Ectodermal cell (in vitro differentiated cells): ENCODE measurements at regions not wholly inside any gene's neighbourhood (a gene's known extent, or its start where the extent isn't known, plus 50 kb on each side); places are given as distances from the start of the nearest gene placed in this dataset.
"Not testable (repeated sequence)": the region's sequence is repeated elsewhere in the genome, so short reads cannot be mapped to it uniquely, and the experiment has no call there.

Experiments used
- H3K27ac ChIP-seq: 2 replicates; pipeline ENCODE4 v1.7.0; 2013; ENCODE audit warnings: mild to moderate bottlenecking, low read depth, low read length; ENCODE audit not compliant: insufficient read depth, poor library complexity, severe bottlenecking
- H3K27me3 ChIP-seq: 2 replicates; pipeline ENCODE4 v1.7.0; 2013; ENCODE audit warnings: mild to moderate bottlenecking, low read length; ENCODE audit not compliant: insufficient read depth, control insufficient read depth, poor library complexity, severe bottlenecking
- H3K36me3 ChIP-seq: one replicate; pipeline ENCODE4 v1.7.0; 2013; ENCODE audit warnings: low read length; ENCODE audit not compliant: control insufficient read depth, insufficient read depth
- H3K4me1 ChIP-seq: one replicate; pipeline ENCODE4 v1.7.0; 2013; ENCODE audit warnings: low read length; ENCODE audit not compliant: control insufficient read depth, insufficient read depth
- H3K4me3 ChIP-seq: 2 replicates; pipeline ENCODE4 v1.7.0; 2013; ENCODE audit warnings: low read depth, low read length, control low read depth; ENCODE audit not compliant: insufficient read depth
- H3K9me3 ChIP-seq: 2 replicates; pipeline ENCODE4 v1.7.0; 2013; ENCODE audit warnings: mild to moderate bottlenecking, low read length, moderate library complexity; ENCODE audit not compliant: control insufficient read depth
- WGBS, 2 experiments: methylation state at CpG; one replicate each; pipeline ENCODE4 v1.1.7; 2013; ENCODE audit warnings: missing lambda C conversion rate in 2 of 2; 5-methylcytosine and 5-hydroxymethylcytosine counted together

DNA sequence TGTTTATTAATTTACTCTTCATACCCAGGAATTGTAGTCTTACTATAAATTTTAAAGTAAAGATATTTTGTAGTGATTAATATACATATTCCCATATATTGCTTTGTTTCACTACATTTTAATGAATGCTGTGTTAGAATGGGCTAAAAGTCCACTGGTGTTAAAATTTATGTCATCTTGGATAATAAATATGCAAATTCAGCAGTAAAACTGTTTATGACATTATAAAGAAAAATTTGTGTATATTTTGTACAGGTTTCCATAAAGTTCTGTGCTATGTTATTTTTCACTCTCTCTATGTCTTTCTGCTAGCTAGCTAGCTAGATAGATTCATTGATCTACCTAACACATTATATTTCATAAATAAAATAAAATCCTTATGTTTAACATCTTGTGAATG, 1071.2 kb downstream of the FAT4 start:
- H3K36me3 ChIP-seq: no peaks in the 10 kb centered on the region
- no peaks in the 10 kb centered on the region for H3K9me3 ChIP-seq
- no peaks in the 10 kb centered on the region for H3K4me1 ChIP-seq
- H3K27ac ChIP-seq: no peak overlapping the region
- no peak overlapping the region for H3K4me3 ChIP-seq
- no peaks in the 10 kb centered on the region for H3K27me3 ChIP-seq

DNA sequence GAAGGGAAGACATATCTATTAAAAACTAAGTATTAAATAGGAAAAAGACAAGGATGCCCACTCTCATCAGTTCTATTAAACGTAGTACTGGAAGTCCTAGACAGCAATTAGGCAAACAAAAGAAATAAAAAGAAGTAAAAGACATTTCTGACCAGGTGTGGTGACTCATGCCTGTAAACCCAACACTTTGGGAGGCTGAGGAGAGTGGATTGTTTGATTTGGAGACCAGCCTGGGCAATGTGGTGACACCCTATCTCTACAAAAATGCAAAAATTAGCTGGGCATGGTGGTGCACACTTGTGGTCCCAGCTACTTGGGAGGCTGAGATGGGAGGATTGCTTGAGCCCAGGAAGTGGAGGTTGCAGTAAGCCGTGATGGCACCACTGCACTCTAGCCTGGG, 1071.8 kb downstream of the FAT4 start:
- H3K27ac ChIP-seq: no peak overlapping the region
- no peaks in the 10 kb centered on the region for H3K9me3 ChIP-seq
- no peak overlapping the region for H3K4me3 ChIP-seq
- no peaks in the 10 kb centered on the region for H3K36me3 ChIP-seq
- H3K27me3 ChIP-seq: no peaks in the 10 kb centered on the region
- no peaks in the 10 kb centered on the region for H3K4me1 ChIP-seq
- WGBS, 2 experiments: 100% methylated on average over 2 of the region's 2 CpGs

DNA sequence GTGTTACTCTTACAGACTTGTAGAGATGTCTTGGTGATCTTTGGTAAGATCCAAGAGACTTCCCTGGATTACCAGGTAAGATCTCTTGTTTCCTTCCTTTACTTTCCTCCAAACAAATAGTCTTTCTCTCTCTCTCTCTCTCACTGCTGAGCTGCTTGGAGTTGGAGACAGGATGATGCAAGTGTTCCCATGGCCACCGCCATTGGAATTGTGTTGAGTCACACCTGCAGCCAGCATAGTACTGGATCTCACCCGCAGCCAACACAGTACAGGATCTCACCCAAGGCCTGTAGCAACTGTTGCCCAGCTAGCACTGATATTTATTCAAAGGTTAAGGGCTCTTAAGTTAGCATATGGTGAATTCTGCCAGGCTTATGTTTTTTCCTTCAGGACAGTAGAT, 1080.9 kb downstream of the FAT4 start:
- Histone ChIP-seq H3K27me3 (no peaks in the 10 kb centered on the region), H3K36me3 (no peaks in the 10 kb centered on the region), H3K9me3 (no peaks in the 10 kb centered on the region), H3K4me1 (no peaks in the 10 kb centered on the region), H3K4me3 (no peak overlapping the region), H3K27ac (no peak overlapping the region)
- 94 to 97% methylated on average over 2 of the region's 2 CpGs for WGBS, 2 experiments

DNA sequence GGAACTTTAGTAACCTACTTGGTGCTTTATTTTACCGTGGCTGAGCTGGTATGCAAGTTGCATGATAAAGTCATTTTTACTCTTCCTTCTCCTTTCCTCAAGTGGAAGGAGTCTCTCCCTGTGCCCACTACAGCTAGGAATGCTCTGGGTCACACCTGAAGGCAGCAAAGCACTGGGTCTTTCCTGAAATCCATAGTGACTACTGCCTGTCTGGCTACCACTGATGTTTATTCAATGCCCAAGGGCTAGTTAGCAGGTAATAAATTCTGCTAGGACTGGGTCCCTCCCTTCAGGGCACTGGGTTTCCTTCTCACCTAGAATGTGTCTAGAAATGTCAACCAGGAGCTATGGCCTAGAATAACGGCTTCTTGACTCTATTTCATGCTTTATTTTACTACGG, 1081.4 kb downstream of the FAT4 start:
- Histone ChIP-seq H3K27me3 (no peaks in the 10 kb centered on the region), H3K27ac (no peak overlapping the region), H3K9me3 (no peaks in the 10 kb centered on the region), H3K4me1 (no peaks in the 10 kb centered on the region), H3K36me3 (no peaks in the 10 kb centered on the region), H3K4me3 (no peak overlapping the region)
- WGBS, 2 experiments: 93 to 95% methylated on average over 3 of the region's 3 CpGs

DNA sequence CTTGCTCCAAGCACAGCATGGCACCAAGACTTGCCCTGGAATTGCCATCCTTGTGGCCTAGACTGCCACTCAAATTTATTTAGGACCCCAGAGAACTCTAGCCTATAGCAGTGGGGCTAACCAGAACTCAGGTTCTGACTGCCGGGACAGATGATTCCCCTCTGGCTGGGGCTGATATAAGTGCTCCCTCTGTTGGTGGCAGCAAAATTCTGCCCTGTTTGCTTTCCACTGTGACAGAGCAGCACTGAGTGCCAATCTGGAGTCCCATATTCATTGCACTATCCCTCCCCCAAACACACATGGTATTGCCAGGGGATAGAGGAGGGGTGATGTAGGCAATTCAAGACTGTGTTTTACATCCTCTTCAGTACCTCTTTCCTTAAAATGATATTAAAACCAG, 1081.9 kb downstream of the FAT4 start:
- H3K27me3 ChIP-seq: no peaks in the 10 kb centered on the region
- no peaks in the 10 kb centered on the region for H3K9me3 ChIP-seq
- no peaks in the 10 kb centered on the region for H3K36me3 ChIP-seq
- no peaks in the 10 kb centered on the region for H3K4me1 ChIP-seq
- no peak overlapping the region for H3K4me3 ChIP-seq
- 93 to 96% methylated on average over 1 of the region's 1 CpG for WGBS, 2 experiments
- no peak overlapping the region for H3K27ac ChIP-seq

DNA sequence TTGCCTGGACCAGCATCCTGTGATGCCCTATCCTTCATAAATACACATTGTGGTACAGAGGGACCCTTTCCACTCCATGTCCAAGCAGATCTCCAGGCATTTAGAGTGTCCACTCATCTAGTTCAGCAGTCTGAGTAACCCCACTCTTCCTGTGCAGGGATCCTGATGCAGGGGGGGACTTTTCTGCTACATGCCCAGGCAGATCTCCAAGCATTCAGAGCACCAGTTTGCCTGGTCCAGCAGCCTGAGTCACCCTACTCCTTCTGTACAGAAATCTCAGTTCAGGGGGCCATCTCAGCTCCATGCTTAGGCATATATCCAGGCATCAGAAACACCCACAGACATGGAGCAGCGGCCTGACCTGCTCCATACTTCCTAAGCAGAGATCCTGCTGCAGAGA, 1089.8 kb downstream of the FAT4 start:
- no peaks in the 10 kb centered on the region for H3K27me3 ChIP-seq
- 92% methylated on average over 1 of the region's 1 CpG for WGBS, 2 experiments
- H3K4me1 ChIP-seq: no peaks in the 10 kb centered on the region
- H3K9me3 ChIP-seq: no peaks in the 10 kb centered on the region
- H3K36me3 ChIP-seq: no peaks in the 10 kb centered on the region
- no peak overlapping the region for H3K4me3 ChIP-seq
- H3K27ac ChIP-seq: no peak overlapping the region

DNA sequence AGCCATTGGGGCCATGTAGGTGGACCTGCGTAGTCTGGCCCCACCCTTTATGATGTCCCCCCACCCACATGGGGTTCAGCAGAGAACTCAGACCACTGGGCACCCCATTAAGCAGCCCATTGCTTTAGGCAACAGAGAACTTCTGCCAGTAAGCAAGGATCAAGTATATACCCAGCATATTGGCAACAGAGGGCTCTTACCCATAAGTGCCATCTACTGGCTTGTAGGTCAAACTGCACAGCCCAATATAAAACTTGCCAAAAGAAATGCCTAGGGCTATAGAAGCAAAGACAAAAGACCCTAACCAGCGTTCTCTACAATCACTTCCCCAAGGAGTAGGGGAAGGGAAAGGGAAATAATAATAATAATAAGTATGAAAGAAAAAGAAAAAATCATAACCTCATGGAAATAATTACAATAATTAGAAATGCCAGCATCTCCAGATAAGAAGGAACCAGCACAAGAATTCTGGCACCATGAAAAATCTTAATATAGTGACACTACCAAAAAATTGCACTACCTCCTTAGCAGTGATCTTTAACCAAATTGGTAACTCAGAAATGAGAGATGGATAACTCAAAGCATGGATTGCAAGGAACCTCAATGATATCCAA, 1090.7 kb downstream of the FAT4 start:
- 93 to 96% methylated on average over 1 of the region's 2 CpGs for WGBS, 2 experiments
- Histone ChIP-seq H3K27me3 (no peaks in the 10 kb centered on the region), H3K4me3 (no peak overlapping the region), H3K27ac (no peak overlapping the region), H3K4me1 (no peaks in the 10 kb centered on the region), H3K9me3 (no peaks in the 10 kb centered on the region), H3K36me3 (no peaks in the 10 kb centered on the region)

DNA sequence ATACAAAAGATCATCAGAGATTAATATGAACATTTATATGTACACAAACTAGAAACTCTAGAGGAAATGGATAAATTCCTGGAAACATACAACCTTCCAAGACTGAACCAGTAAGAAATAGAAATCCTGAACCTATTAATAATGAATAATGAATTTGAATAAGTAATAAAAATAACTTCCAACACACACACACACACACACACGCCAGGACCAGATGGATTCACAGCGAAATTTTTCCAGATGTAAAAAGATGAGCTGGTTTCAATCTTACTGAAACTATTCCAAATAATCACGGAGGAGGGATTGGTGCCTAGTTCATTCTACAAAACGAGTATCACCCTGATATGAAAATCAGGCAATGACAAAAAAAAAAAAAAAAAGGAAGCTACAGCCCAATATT, 1095.0 kb downstream of the FAT4 start:
- 92 to 96% methylated on average over 4 of the region's 4 CpGs for WGBS, 2 experiments
- H3K27me3 ChIP-seq: no peaks in the 10 kb centered on the region
- H3K36me3 ChIP-seq: no peaks in the 10 kb centered on the region

DNA sequence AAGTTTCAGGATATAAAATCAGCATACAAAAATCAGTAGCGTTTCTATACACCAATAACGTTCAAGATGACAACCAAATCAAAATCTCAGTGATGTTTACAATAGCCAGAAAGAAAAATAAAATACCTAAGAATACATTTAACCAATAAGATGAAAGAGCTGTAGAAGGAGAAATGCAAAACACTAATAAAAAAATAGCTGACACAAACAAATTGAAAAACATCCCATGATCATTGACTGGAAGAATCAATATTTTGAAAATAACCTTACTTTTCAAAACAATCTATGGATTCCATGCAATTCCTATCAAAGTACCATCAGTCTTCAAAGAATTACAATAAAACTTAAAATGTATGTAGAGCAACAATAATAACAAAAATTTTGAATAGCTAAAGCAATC, 1096.3 kb downstream of the FAT4 start:
- H3K27me3 ChIP-seq: no peaks in the 10 kb centered on the region
- H3K4me1 ChIP-seq: no peaks in the 10 kb centered on the region
- no peak overlapping the region for H3K4me3 ChIP-seq
- H3K36me3 ChIP-seq: no peaks in the 10 kb centered on the region
- H3K9me3 ChIP-seq: no peaks in the 10 kb centered on the region
- no peak overlapping the region for H3K27ac ChIP-seq
- 100% methylated on average over 2 of the region's 2 CpGs; no CpG with 5 or more reads in 1 of the 2 experiments for WGBS, 2 experiments

More for the DNA sequence above, 1095.0 kb downstream of the FAT4 start:
- H3K4me3 ChIP-seq: no peak overlapping the region
- no peaks in the 10 kb centered on the region for H3K4me1 ChIP-seq
- no peak overlapping the region for H3K27ac ChIP-seq
- no peaks in the 10 kb centered on the region for H3K9me3 ChIP-seq

DNA sequence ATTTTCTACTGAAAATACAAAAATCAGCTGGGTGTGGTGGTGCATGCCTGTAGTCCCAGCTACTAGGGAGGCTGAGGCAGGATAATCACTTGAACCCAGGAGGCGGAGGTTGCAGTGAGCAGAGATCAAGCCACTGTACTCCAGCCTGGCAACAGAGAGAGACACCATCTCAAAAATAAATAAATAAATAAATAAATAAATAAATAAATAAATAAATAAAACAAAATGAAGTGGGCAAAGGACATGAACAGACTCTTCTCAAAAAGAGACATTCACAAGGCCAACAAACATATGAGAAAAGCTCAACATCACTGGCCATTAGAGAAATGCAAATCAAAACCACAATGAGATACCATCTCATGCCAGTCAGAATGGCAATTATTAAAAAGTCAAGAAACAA, 1097.6 kb downstream of the FAT4 start:
- 92 to 100% methylated on average over 1 of the region's 1 CpG for WGBS, 2 experiments
- not testable (repeated sequence) for H3K27ac ChIP-seq, H3K36me3 ChIP-seq, H3K9me3 ChIP-seq, H3K4me3 ChIP-seq, H3K4me1 ChIP-seq, H3K27me3 ChIP-seq

DNA sequence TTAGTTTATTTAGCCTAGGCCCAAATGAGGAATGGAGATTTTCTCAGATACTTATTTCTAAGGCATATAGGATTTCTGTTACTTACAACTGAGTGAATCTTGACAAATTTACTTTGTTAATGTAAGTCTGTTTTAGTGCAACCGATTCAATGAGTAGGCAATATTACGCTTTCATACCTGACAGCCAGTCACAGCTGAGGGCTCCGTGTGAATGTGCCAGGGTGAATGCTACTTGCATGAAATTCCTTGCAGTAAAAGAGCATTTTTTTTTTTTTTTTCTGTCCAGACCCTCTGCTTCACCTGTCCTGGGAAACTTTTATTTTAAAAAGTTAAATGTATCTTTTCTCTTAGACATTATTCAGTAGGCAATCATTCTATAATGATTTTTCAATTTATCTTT, 1100.0 kb downstream of the FAT4 start:
- Histone ChIP-seq H3K27me3 (no peaks in the 10 kb centered on the region), H3K36me3 (no peaks in the 10 kb centered on the region), H3K4me3 (no peak overlapping the region), H3K27ac (no peak overlapping the region), H3K9me3 (no peaks in the 10 kb centered on the region), H3K4me1 (no peaks in the 10 kb centered on the region)
- 94 to 97% methylated on average over 3 of the region's 3 CpGs for WGBS, 2 experiments
